ENCODE measurements at regions not wholly inside any gene's neighbourhood (a gene's known extent, or its start where the extent isn't known, plus 50 kb on each side); places are given as distances from the start of the nearest gene placed in this dataset.

DNA sequence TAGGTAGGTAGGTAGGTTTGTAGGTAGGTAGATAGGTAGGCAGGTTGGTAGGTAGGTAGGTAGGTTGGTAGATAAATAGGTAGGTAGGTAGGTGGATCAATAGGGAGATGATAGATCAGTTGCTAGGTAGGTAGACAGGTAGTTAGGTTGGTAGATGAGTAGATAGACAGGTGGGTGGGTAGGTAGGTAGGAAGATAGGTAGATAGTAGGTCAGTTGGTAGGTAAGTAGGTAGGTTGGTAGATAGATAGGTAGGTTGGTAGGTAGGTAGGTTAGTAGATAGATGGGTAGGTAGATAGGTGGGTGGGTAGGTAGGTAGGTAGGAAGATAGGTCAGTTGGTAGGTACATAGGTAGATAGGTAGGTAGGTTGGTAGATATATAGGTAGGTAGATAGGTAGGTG is 72.0 kb upstream of the PDE10A start:
- TF ChIP-seq, protein P1, sequence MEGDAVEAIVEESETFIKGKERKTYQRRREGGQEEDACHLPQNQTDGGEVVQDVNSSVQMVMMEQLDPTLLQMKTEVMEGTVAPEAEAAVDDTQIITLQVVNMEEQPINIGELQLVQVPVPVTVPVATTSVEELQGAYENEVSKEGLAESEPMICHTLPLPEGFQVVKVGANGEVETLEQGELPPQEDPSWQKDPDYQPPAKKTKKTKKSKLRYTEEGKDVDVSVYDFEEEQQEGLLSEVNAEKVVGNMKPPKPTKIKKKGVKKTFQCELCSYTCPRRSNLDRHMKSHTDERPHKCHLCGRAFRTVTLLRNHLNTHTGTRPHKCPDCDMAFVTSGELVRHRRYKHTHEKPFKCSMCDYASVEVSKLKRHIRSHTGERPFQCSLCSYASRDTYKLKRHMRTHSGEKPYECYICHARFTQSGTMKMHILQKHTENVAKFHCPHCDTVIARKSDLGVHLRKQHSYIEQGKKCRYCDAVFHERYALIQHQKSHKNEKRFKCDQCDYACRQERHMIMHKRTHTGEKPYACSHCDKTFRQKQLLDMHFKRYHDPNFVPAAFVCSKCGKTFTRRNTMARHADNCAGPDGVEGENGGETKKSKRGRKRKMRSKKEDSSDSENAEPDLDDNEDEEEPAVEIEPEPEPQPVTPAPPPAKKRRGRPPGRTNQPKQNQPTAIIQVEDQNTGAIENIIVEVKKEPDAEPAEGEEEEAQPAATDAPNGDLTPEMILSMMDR (IDR thresholded peaks at IDR 0.05) = no peak
- TF ChIP-seq POLR2AphosphoS5 (IDR thresholded peaks at IDR 0.05) (no peak), POLR2A (IDR thresholded peaks at IDR 0.05) (no peak)
